Smooth muscle cell (in vitro differentiated cells): ENCODE measurements at regions not wholly inside any gene's neighbourhood (a gene's known extent, or its start where the extent isn't known, plus 50 kb on each side); places are given as distances from the start of the nearest gene placed in this dataset.
"Not testable (repeated sequence)": the region's sequence is repeated elsewhere in the genome, so short reads cannot be mapped to it uniquely, and the experiment has no call there.

Source experiments
- DNase-seq: peaks from one replicate; lab custom pipeline; 2025; ENCODE audit not compliant: unreplicated experiment; lab: John Stamatoyannopoulos, UW
- H2AFZ ChIP-seq: fragments of 200-600 bp; sonication (generic); 2 replicates; pipeline ENCODE4 v1.6.0; 2016; ENCODE audit warnings: antibody characterized with exemption, low read depth, mild to moderate bottlenecking
- H3F3A ChIP-seq: fragments of 200-600 bp; sonication (generic); 2 replicates; pipeline ENCODE4 v1.6.0; 2017; ENCODE audit warnings: antibody characterized with exemption, low read depth
- H3K27ac ChIP-seq: fragments of 200-600 bp; sonication (generic); 2 replicates; pipeline ENCODE4 v1.5.1; 2016; ENCODE audit warnings: low read depth, mild to moderate bottlenecking
- H3K27me3 ChIP-seq: fragments of 200-600 bp; sonication (generic); 2 replicates; pipeline ENCODE4 v1.6.1; 2016; ENCODE audit warnings: low read depth, mild to moderate bottlenecking
- H3K36me3 ChIP-seq: fragments of 200-600 bp; sonication (generic); 2 replicates; pipeline ENCODE4 v1.5.1; 2016; ENCODE audit warnings: low read depth
- H3K4me1 ChIP-seq: fragments of 200-600 bp; sonication (generic); 2 replicates; pipeline ENCODE4 v1.5.1; 2016; ENCODE audit warnings: low read depth
- H3K4me2 ChIP-seq: fragments of 200-600 bp; sonication (generic); 2 replicates; pipeline ENCODE4 v1.6.0; 2016; ENCODE audit warnings: mild to moderate bottlenecking
- H3K4me3 ChIP-seq: fragments of 200-600 bp; sonication (generic); 2 replicates; pipeline ENCODE4 v1.5.1; 2016; ENCODE audit warnings: mild to moderate bottlenecking
- H3K79me2 ChIP-seq: fragments of 200-600 bp; sonication (generic); 2 replicates; pipeline ENCODE4 v1.6.0; 2016; ENCODE audit warnings: low read depth, mild to moderate bottlenecking
- H3K9ac ChIP-seq: fragments of 200-600 bp; sonication (generic); 2 replicates; pipeline ENCODE4 v1.6.0; 2016; ENCODE audit warnings: low read depth
- H3K9me3 ChIP-seq: fragments of 200-600 bp; sonication (generic); replicated peaks from 2 replicates; pipeline ENCODE4 v1.5.1; 2016; ENCODE audit warnings: low read depth
- H4K20me1 ChIP-seq: fragments of 200-600 bp; sonication (generic); 2 replicates; pipeline ENCODE4 v1.6.0; 2016; ENCODE audit warnings: low read depth
- CTCF ChIP-seq: fragments of 200-600 bp; sonication (generic); IDR thresholded peaks from 2 replicates; pipeline ENCODE4 v1.5.1; 2017; ENCODE audit warnings: borderline replicate concordance, mild to moderate bottlenecking, antibody characterized with exemption; ENCODE audit not compliant: insufficient read depth, poor library complexity, severe bottlenecking
- WGBS: methylation state at CpG from one replicate; pipeline ENCODE4 v1.1.7; 2016; ENCODE audit warnings: low lambda C conversion rate; 5-methylcytosine and 5-hydroxymethylcytosine counted together

GRCh38 chr5:40428815-40429214 is 250.9 kb upstream of the PTGER4 start:
- H3K27me3 ChIP-seq: no peaks in the 10 kb centered on the region
- H3K4me3 ChIP-seq: no peak overlapping the region
- H3K79me2 ChIP-seq: no peaks in the 10 kb centered on the region
- no peak for TF ChIP-seq CTCF
- H3K9me3 ChIP-seq: no peaks in the 10 kb centered on the region
- H3K36me3 ChIP-seq: no peaks in the 10 kb centered on the region
- no peak overlapping the region for H3K4me2 ChIP-seq
- peak overlapping the region; percentile 32 for H3K27ac ChIP-seq
- no peak for DNase-seq
- H3F3A ChIP-seq: no peaks in the 10 kb centered on the region
- 91% methylated on average over 4 of the region's 4 CpGs for WGBS
- no peak overlapping the region for H2AFZ ChIP-seq
- no peaks in the 10 kb centered on the region for H4K20me1 ChIP-seq
- H3K9ac ChIP-seq: no peak overlapping the region
- no peaks in the 10 kb centered on the region for H3K4me1 ChIP-seq

GRCh38 chr5:40428126-40428525 is 251.6 kb upstream of the PTGER4 start:
- Histone ChIP-seq H3K79me2 (no peaks in the 10 kb centered on the region), H3K4me1 (no peaks in the 10 kb centered on the region), H3K4me3 (no peak overlapping the region), H3F3A (no peaks in the 10 kb centered on the region), H3K9ac (no peak overlapping the region), H4K20me1 (no peaks in the 10 kb centered on the region), H3K27ac (no peak overlapping the region), H3K27me3 (no peaks in the 10 kb centered on the region), H3K4me2 (no peak overlapping the region), H2AFZ (no peak overlapping the region), H3K36me3 (no peaks in the 10 kb centered on the region), H3K9me3 (no peaks in the 10 kb centered on the region)
- DNase-seq: no peak
- no peak for TF ChIP-seq CTCF
- 25% methylated on average over 1 of the region's 1 CpG for WGBS

- not testable (repeated sequence) for H3K9me3 ChIP-seq, H3K27me3 ChIP-seq
Observed at GRCh38 chr5:40417046-40417810, 262.5 kb upstream of the PTGER4 start.

GRCh38 chr5:40416588-40416987 is 263.1 kb upstream of the PTGER4 start:
- Histone ChIP-seq H3K4me2 (no peak overlapping the region), H3K27me3 (no peaks in the 10 kb centered on the region), H2AFZ (no peak overlapping the region), H3K9me3 (no peaks in the 10 kb centered on the region), H3F3A (no peaks in the 10 kb centered on the region), H3K36me3 (no peaks in the 10 kb centered on the region), H3K4me1 (no peaks in the 10 kb centered on the region), H3K4me3 (no peak overlapping the region), H4K20me1 (no peaks in the 10 kb centered on the region), H3K9ac (no peak overlapping the region), H3K27ac (no peak overlapping the region), H3K79me2 (no peaks in the 10 kb centered on the region)
- TF ChIP-seq CTCF: no peak
- no peak for DNase-seq

More at GRCh38 chr5:40417046-40417810, 262.5 kb upstream of the PTGER4 start:
- H3K27ac ChIP-seq, H3K9ac ChIP-seq, DNase-seq, H3K79me2 ChIP-seq, H3K36me3 ChIP-seq, H3F3A ChIP-seq, H4K20me1 ChIP-seq, H3K4me2 ChIP-seq, H2AFZ ChIP-seq, H3K4me1 ChIP-seq, H3K4me3 ChIP-seq: not testable (repeated sequence)
- 84% methylated on average over 8 of the region's 8 CpGs for WGBS
